T-helper 1 cell treated with Interleukin-12 subunit alpha and Interleukin-12 subunit beta and Interleukin-4 antibody, amounts not matched to agents 30 ng/mL and 1 ng/mL, for 36 hours (primary cell): ENCODE measurements at regions not wholly inside any gene's neighbourhood (a gene's known extent, or its start where the extent isn't known, plus 50 kb on each side); places are given as distances from the start of the nearest gene placed in this dataset.
"Not testable (repeated sequence)": the region's sequence is repeated elsewhere in the genome, so short reads cannot be mapped to it uniquely, and the experiment has no call there.

Experiments used
- intact Hi-C: fragments of 100-400 bp; cut with micrococcal nuclease; formaldehyde crosslinking; loops from one replicate; pipeline ENCODE4 v1.15.1; 2024

GRCh38 chr4:158122501-158122900 is 50.3 kb downstream of the GASK1B start:
- intact Hi-C loops, result no loop called here

GRCh38 chr4:158121161-158121579 is 51.7 kb downstream of the GASK1B start:
- intact Hi-C loops, result no loop called here

- intact Hi-C loops, result not testable (repeated sequence)
Observed at GRCh38 chr4:158120645-158121151, 52.1 kb downstream of the GASK1B start.

- intact Hi-C loops, result no loop called here
Observed at GRCh38 chr4:158112611-158113010, 60.2 kb downstream of the GASK1B start.

GRCh38 chr4:158111241-158111640 is 61.6 kb downstream of the GASK1B start:
- intact Hi-C loops, result no loop called here

GRCh38 chr4:158102904-158103303 is 69.9 kb downstream of the GASK1B start:
- intact Hi-C loops, result no loop called here

- intact Hi-C loops, result no loop called here
Observed at GRCh38 chr4:158099686-158100085, 73.1 kb downstream of the GASK1B start.

GRCh38 chr4:158098802-158099201 is 74.0 kb downstream of the GASK1B start:
- intact Hi-C loops, result no loop called here

GRCh38 chr4:158094413-158095134 is 78.3 kb downstream of the GASK1B start:
- intact Hi-C loops, result no loop called here

- intact Hi-C loops, result no loop called here
Observed at GRCh38 chr4:158090323-158090722, 82.5 kb downstream of the GASK1B start.

GRCh38 chr4:158089897-158090296 is 82.9 kb downstream of the GASK1B start:
- intact Hi-C loops, result not testable (repeated sequence)

- intact Hi-C loops, result no loop called here
Observed at GRCh38 chr4:158080354-158080753, 92.5 kb downstream of the GASK1B start.

- intact Hi-C loops, result no loop called here
Observed at GRCh38 chr4:158079661-158080060, 93.2 kb downstream of the GASK1B start.

GRCh38 chr4:158077835-158078234 is 95.0 kb downstream of the GASK1B start:
- intact Hi-C loops, result no loop called here

GRCh38 chr4:158074851-158075250 is 98.0 kb downstream of the GASK1B start:
- intact Hi-C loops, result no loop called here

GRCh38 chr4:158071931-158072330 is 100.9 kb downstream of the GASK1B start:
- intact Hi-C loops, result no loop called here

GRCh38 chr4:158068068-158068467 is 104.8 kb downstream of the GASK1B start:
- intact Hi-C loops, result no loop called here

GRCh38 chr4:158067646-158068045 is 105.2 kb downstream of the GASK1B start:
- intact Hi-C loops, result no loop called here

- intact Hi-C loops, result no loop called here
Observed at GRCh38 chr4:158065603-158066002, 107.2 kb downstream of the GASK1B start.

GRCh38 chr4:158065176-158065575 is 107.6 kb downstream of the GASK1B start:
- intact Hi-C loops, result no loop called here

GRCh38 chr4:158056689-158057245 is 116.1 kb downstream of the GASK1B start:
- intact Hi-C loops, result no loop called here

- intact Hi-C loops, result no loop called here
Observed at GRCh38 chr4:158055668-158056067, 117.2 kb downstream of the GASK1B start.

GRCh38 chr4:158053801-158054200 is 119.0 kb downstream of the GASK1B start:
- intact Hi-C loops, result no loop called here
